ENCODE measurements at regions not wholly inside any gene's neighbourhood (a gene's known extent, or its start where the extent isn't known, plus 50 kb on each side); places are given as distances from the start of the nearest gene placed in this dataset.

DNA sequence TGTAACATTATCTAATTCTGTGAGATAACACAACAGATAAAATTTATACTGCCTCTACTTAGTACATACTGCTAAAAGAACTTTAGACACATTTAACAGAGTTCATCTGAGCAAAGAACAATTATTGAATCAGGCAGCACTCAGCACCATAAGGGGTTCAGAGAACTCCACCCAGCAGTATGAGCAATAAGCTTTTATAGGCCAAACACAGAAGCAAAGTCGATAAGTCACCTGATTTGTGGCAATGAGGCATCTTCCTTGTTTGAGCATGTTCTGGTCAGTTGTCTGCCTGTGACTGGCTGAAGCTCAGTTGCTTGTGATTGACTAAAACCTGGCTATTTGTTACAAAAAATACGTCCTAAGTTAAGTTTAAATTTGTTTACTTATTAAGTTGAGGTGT is 746.1 kb upstream of the DDX18 start:
- H3K9me3 Mint-ChIP-seq, result peaks cover 24% of the 10 kb centered on the region
- 0 out of 2 replicates have a peak, but pooled peaks cover 7% of the 10 kb centered on the region for H3K36me3 ChIP-seq (ENCODE audit: insufficient read depth)
- no peaks in the 10 kb centered on the region for H3K4me1 Mint-ChIP-seq
- no peaks in the 10 kb centered on the region for H3K27me3 Mint-ChIP-seq (ENCODE audit: insufficient read depth, low read depth, poor library complexity)
- H3K27me3 ChIP-seq (ENCODE audit: insufficient read depth), result no peaks in the 10 kb centered on the region
- H2AFZ ChIP-seq, result 0 out of 2 replicates have a peak overlapping the region, but pooled peaks have one; percentile 33
- ATAC-seq (no peak), DNase-seq (ENCODE audit: low spot score) (no peak)
- peaks cover 18% of the 10 kb centered on the region; the same call in 2 of the 3 replicates for H3K36me3 Mint-ChIP-seq (ENCODE audit: low read depth)
- no peaks in the 10 kb centered on the region for H4K20me1 ChIP-seq (replicated peaks; ENCODE audit: insufficient read depth)
- H3K4me2 ChIP-seq, result no peak overlapping the region
- no peak overlapping the region for H3K27ac ChIP-seq (ENCODE audit: low read depth)
- no peak for TF ChIP-seq EZH2phosphoT487 (IDR thresholded peaks at IDR 0.05; ENCODE audit: unreplicated experiment)
- TF ChIP-seq, protein P1, sequence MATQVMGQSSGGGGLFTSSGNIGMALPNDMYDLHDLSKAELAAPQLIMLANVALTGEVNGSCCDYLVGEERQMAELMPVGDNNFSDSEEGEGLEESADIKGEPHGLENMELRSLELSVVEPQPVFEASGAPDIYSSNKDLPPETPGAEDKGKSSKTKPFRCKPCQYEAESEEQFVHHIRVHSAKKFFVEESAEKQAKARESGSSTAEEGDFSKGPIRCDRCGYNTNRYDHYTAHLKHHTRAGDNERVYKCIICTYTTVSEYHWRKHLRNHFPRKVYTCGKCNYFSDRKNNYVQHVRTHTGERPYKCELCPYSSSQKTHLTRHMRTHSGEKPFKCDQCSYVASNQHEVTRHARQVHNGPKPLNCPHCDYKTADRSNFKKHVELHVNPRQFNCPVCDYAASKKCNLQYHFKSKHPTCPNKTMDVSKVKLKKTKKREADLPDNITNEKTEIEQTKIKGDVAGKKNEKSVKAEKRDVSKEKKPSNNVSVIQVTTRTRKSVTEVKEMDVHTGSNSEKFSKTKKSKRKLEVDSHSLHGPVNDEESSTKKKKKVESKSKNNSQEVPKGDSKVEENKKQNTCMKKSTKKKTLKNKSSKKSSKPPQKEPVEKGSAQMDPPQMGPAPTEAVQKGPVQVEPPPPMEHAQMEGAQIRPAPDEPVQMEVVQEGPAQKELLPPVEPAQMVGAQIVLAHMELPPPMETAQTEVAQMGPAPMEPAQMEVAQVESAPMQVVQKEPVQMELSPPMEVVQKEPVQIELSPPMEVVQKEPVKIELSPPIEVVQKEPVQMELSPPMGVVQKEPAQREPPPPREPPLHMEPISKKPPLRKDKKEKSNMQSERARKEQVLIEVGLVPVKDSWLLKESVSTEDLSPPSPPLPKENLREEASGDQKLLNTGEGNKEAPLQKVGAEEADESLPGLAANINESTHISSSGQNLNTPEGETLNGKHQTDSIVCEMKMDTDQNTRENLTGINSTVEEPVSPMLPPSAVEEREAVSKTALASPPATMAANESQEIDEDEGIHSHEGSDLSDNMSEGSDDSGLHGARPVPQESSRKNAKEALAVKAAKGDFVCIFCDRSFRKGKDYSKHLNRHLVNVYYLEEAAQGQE (IDR thresholded peaks at IDR 0.05; ENCODE audit: unreplicated experiment), result no peak
- TF ChIP-seq ETS1 (IDR thresholded peaks at IDR 0.05), result no peak
- TF ChIP-seq, protein P2, sequence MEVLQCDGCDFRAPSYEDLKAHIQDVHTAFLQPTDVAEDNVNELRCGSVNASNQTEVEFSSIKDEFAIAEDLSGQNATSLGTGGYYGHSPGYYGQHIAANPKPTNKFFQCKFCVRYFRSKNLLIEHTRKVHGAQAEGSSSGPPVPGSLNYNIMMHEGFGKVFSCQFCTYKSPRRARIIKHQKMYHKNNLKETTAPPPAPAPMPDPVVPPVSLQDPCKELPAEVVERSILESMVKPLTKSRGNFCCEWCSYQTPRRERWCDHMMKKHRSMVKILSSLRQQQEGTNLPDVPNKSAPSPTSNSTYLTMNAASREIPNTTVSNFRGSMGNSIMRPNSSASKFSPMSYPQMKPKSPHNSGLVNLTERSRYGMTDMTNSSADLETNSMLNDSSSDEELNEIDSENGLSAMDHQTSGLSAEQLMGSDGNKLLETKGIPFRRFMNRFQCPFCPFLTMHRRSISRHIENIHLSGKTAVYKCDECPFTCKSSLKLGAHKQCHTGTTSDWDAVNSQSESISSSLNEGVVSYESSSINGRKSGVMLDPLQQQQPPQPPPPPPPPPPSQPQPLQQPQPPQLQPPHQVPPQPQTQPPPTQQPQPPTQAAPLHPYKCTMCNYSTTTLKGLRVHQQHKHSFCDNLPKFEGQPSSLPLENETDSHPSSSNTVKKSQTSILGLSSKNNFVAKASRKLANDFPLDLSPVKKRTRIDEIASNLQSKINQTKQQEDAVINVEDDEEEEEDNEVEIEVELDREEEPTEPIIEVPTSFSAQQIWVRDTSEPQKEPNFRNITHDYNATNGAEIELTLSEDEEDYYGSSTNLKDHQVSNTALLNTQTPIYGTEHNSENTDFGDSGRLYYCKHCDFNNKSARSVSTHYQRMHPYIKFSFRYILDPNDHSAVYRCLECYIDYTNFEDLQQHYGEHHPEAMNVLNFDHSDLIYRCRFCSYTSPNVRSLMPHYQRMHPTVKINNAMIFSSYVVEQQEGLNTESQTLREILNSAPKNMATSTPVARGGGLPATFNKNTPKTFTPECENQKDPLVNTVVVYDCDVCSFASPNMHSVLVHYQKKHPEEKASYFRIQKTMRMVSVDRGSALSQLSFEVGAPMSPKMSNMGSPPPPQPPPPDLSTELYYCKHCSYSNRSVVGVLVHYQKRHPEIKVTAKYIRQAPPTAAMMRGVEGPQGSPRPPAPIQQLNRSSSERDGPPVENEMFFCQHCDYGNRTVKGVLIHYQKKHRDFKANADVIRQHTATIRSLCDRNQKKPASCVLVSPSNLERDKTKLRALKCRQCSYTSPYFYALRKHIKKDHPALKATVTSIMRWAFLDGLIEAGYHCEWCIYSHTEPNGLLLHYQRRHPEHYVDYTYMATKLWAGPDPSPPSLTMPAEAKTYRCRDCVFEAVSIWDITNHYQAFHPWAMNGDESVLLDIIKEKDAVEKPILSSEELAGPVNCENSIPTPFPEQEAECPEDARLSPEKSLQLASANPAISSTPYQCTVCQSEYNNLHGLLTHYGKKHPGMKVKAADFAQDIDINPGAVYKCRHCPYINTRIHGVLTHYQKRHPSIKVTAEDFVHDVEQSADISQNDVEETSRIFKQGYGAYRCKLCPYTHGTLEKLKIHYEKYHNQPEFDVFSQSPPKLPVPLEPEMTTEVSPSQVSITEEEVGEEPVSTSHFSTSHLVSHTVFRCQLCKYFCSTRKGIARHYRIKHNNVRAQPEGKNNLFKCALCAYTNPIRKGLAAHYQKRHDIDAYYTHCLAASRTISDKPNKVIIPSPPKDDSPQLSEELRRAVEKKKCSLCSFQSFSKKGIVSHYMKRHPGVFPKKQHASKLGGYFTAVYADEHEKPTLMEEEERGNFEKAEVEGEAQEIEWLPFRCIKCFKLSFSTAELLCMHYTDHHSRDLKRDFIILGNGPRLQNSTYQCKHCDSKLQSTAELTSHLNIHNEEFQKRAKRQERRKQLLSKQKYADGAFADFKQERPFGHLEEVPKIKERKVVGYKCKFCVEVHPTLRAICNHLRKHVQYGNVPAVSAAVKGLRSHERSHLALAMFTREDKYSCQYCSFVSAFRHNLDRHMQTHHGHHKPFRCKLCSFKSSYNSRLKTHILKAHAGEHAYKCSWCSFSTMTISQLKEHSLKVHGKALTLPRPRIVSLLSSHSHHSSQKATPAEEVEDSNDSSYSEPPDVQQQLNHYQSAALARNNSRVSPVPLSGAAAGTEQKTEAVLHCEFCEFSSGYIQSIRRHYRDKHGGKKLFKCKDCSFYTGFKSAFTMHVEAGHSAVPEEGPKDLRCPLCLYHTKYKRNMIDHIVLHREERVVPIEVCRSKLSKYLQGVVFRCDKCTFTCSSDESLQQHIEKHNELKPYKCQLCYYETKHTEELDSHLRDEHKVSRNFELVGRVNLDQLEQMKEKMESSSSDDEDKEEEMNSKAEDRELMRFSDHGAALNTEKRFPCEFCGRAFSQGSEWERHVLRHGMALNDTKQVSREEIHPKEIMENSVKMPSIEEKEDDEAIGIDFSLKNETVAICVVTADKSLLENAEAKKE (CRISPR knock-in tag; IDR thresholded peaks at IDR 0.05), result no peak
- no peak for TF ChIP-seq STAT1 (IDR thresholded peaks at IDR 0.05; ENCODE audit: unreplicated experiment)
- no peak for TF ChIP-seq ZNF114 (CRISPR knock-in tag; IDR thresholded peaks at IDR 0.05)
- no peak for TF ChIP-seq EZH2 (IDR thresholded peaks at IDR 0.05; ENCODE audit: low read depth, unreplicated experiment)
- TF ChIP-seq CREB1 (CRISPR knock-in tag; IDR thresholded peaks at IDR 0.05; ENCODE audit: low read depth), result no peak
- no peak overlapping the region for H3K4me3 Mint-ChIP-seq
- H3K4me1 ChIP-seq (ENCODE audit: insufficient read depth), result no peaks in the 10 kb centered on the region
- H3K9me2 ChIP-seq (ENCODE audit: insufficient read depth), result no peaks in the 10 kb centered on the region; the same call in 1 of the 2 replicates
- no peaks in the 10 kb centered on the region for H3F3A ChIP-seq (replicated peaks; ENCODE audit: low read depth)
- H3K79me2 ChIP-seq (replicated peaks; ENCODE audit: insufficient read depth), result no peaks in the 10 kb centered on the region
- no peak overlapping the region for H3K27ac Mint-ChIP-seq
- H3K4me3 ChIP-seq, result no peak overlapping the region
